IMR-90 (cell line): ENCODE measurements at regions not wholly inside any gene's neighbourhood (a gene's known extent, or its start where the extent isn't known, plus 50 kb on each side); places are given as distances from the start of the nearest gene placed in this dataset.

Source experiments
- ATAC-seq: fragments of 200-7000 bp; cut with Tn5 transposase; 2 replicates; pipeline ENCODE4 v1.9.1; 2020; ENCODE audit warnings: low read depth, mild to moderate bottlenecking, moderate library complexity
- BruUV-seq: library from RNA; stranded (reverse); fragments of 400-500 nt; replicated peaks from 2 replicates; lab custom pipeline; 2021; lab: Mats Ljungman, UMichigan
- CTCF ChIA-PET: fragments of 300-600 bp; formaldehyde crosslinking; extraction: SDS; loops from one replicate; lab custom pipeline; 2021; ENCODE audit warnings: antibody characterized with exemption; lab: Yijun Ruan, JAX
- POLR2A ChIA-PET: fragments of 300-600 bp; sonication (Branson Sonifier 250); formaldehyde crosslinking; loops from one replicate; lab custom pipeline; 2022; ENCODE audit warnings: antibody characterized with exemption; ENCODE audit not compliant: unreplicated experiment; lab: Charles Lee
- DNase-seq: peaks from one replicate; pipeline ENCODE4 v3.0.0; 2013
- H2AFZ ChIP-seq: replicated peaks from 2 replicates; pipeline ENCODE3; 2013; ENCODE audit warnings: low read length, mild to moderate bottlenecking; ENCODE audit not compliant: poor library complexity
- H2AK5ac ChIP-seq: 2 replicates; pipeline ENCODE4 v1.6.1; 2013; ENCODE audit warnings: low read depth, low read length, inconsistent platforms
- H2AK9ac ChIP-seq: replicated peaks from 2 replicates; pipeline ENCODE3; 2013; ENCODE audit warnings: mild to moderate bottlenecking, low read depth, low read length, moderate library complexity; ENCODE audit not compliant: poor library complexity
- H2BK120ac ChIP-seq: 2 replicates; pipeline ENCODE4 v1.6.1; 2013; ENCODE audit warnings: low read depth, low read length, inconsistent platforms
- H2BK15ac ChIP-seq: 3 replicates; pipeline ENCODE4 v1.6.1; 2013; ENCODE audit warnings: low read depth, low read length, inconsistent platforms
- H2BK20ac ChIP-seq: 2 replicates; pipeline ENCODE4 v1.6.1; 2013; ENCODE audit warnings: low read depth, mild to moderate bottlenecking, inconsistent platforms, low read length, moderate library complexity
- H2BK5ac ChIP-seq: 2 replicates; pipeline ENCODE4 v1.6.1; 2013; ENCODE audit warnings: mild to moderate bottlenecking, low read depth, low read length, inconsistent platforms; ENCODE audit not compliant: poor library complexity, severe bottlenecking
- H3K14ac ChIP-seq: replicated peaks from 2 replicates; pipeline ENCODE4 v1.6.1; 2013; ENCODE audit warnings: low read depth, low read length, inconsistent platforms
- H3K18ac ChIP-seq: 2 replicates; pipeline ENCODE4 v1.6.1; 2013; ENCODE audit warnings: low read depth, low read length, control low read depth
- H3K23ac ChIP-seq: 2 replicates; pipeline ENCODE4 v1.6.1; 2013; ENCODE audit warnings: low read depth, low read length, inconsistent platforms
- H3K27ac ChIP-seq: 2 replicates; pipeline ENCODE4 v1.5.1; 2013; ENCODE audit warnings: mild to moderate bottlenecking, control low read depth, low read length; ENCODE audit not compliant: insufficient read depth
- H3K27me3 ChIP-seq: 2 replicates; pipeline ENCODE4 v1.6.1; 2013; ENCODE audit warnings: low read length; ENCODE audit not compliant: control insufficient read depth, insufficient read depth
- H3K36me3 ChIP-seq: 2 replicates; pipeline ENCODE4 v1.6.1; 2013; ENCODE audit warnings: low read length, mixed read lengths; ENCODE audit not compliant: control insufficient read depth, insufficient read depth
- H3K4ac ChIP-seq: 2 replicates; pipeline ENCODE4 v1.6.1; 2013; ENCODE audit warnings: low read depth, low read length, inconsistent platforms
- H3K4me1 ChIP-seq: 2 replicates; pipeline ENCODE4 v1.6.1; 2013; ENCODE audit warnings: low read length, mixed read lengths; ENCODE audit not compliant: control insufficient read depth, insufficient read depth
- H3K4me2 ChIP-seq: 2 replicates; pipeline ENCODE4 v1.6.1; 2013; ENCODE audit warnings: low read depth, mild to moderate bottlenecking, control low read depth, low read length, moderate library complexity
- H3K4me3 ChIP-seq: 2 replicates; pipeline ENCODE4 v1.5.1; 2013; ENCODE audit warnings: low read depth, mild to moderate bottlenecking, control low read depth, low read length, moderate library complexity; ENCODE audit not compliant: insufficient read depth
- H3K56ac ChIP-seq: 2 replicates; pipeline ENCODE4 v1.6.1; 2013; ENCODE audit warnings: low read length, inconsistent platforms; ENCODE audit not compliant: insufficient read depth; ENCODE audit errors: extremely low read depth
- H3K79me1 ChIP-seq, 2 experiments: 2 replicates each; pipeline ENCODE4 v1.6.1; 2013; ENCODE audit warnings: low read length in 2 of 2, inconsistent platforms in 1 of 2, low read depth in 1 of 2
- H3K9ac ChIP-seq: 2 replicates; pipeline ENCODE4 v1.6.1; 2013; ENCODE audit warnings: low read depth, low read length, control low read depth
- H3K9me1 ChIP-seq: 2 replicates; pipeline ENCODE4 v1.6.1; 2013; ENCODE audit warnings: low read length, inconsistent platforms; ENCODE audit not compliant: insufficient read depth
- H3K9me3 ChIP-seq: 2 replicates; pipeline ENCODE4 v1.6.1; 2013; ENCODE audit warnings: low read length; ENCODE audit not compliant: control insufficient read depth, insufficient read depth
- H4K20me1 ChIP-seq: 2 replicates; pipeline ENCODE4 v1.6.1; 2013; ENCODE audit warnings: low read length, inconsistent platforms; ENCODE audit not compliant: insufficient read depth
- H4K5ac ChIP-seq: 2 replicates; pipeline ENCODE4 v1.6.1; 2013; ENCODE audit warnings: mild to moderate bottlenecking, low read depth, low read length, control low read depth
- H4K8ac ChIP-seq, 2 experiments: 2 replicates each; pipeline ENCODE4 v1.6.1; 2013; ENCODE audit warnings: low read depth in 2 of 2, low read length in 2 of 2, control low read depth in 1 of 2, inconsistent platforms in 1 of 2
- H4K91ac ChIP-seq: 2 replicates; pipeline ENCODE4 v1.6.1; 2013; ENCODE audit warnings: low read depth, low read length, inconsistent platforms; ENCODE audit not compliant: insufficient read depth
- BHLHE40 ChIP-seq: fragments of 150-350 bp; IDR thresholded peaks from 2 replicates; pipeline ENCODE4 v1.6.1; 2016; ENCODE audit warnings: mild to moderate bottlenecking, low read depth, low read length
- CEBPB ChIP-seq: IDR thresholded peaks from 2 replicates; pipeline ENCODE4 v1.6.1; 2012; ENCODE audit warnings: low read depth, low read length, improper control_type of control experiment
- CHD1 ChIP-seq: IDR thresholded peaks from 2 replicates; pipeline ENCODE4 v1.6.1; 2012; ENCODE audit warnings: low read depth, low read length, improper control_type of control experiment
- FOS ChIP-seq: fragments of 150-350 bp; IDR thresholded peaks from 2 replicates; pipeline ENCODE4 v1.6.1; 2016; ENCODE audit warnings: low read depth, low read length
- MAFK ChIP-seq: IDR thresholded peaks from 2 replicates; pipeline ENCODE4 v1.6.1; 2012; ENCODE audit warnings: low read depth, low read length, improper control_type of control experiment
- MAZ ChIP-seq: IDR thresholded peaks from 2 replicates; pipeline ENCODE4 v1.6.1; 2012; ENCODE audit warnings: low read depth, mild to moderate bottlenecking, low read length, improper control_type of control experiment, moderate library complexity, borderline replicate concordance
- MXI1 ChIP-seq: IDR thresholded peaks from 2 replicates; pipeline ENCODE4 v1.6.1; 2012; ENCODE audit warnings: low read depth, mild to moderate bottlenecking, low read length, moderate library complexity, borderline replicate concordance
- NFE2L2 ChIP-seq: fragments of 150-350 bp; IDR thresholded peaks from 2 replicates; pipeline ENCODE4 v1.6.1; 2016; ENCODE audit warnings: low read depth, mild to moderate bottlenecking, low read length
- RAD21 ChIP-seq: IDR thresholded peaks from 2 replicates; pipeline ENCODE4 v1.6.1; 2012; ENCODE audit warnings: low read length, improper control_type of control experiment
- RCOR1 ChIP-seq: IDR thresholded peaks from 2 replicates; pipeline ENCODE4 v1.6.1; 2012; ENCODE audit warnings: mild to moderate bottlenecking, low read length, improper control_type of control experiment; ENCODE audit not compliant: insufficient replicate concordance
- RFX5 ChIP-seq: IDR thresholded peaks from 2 replicates; pipeline ENCODE4 v1.8.0; 2012; ENCODE audit warnings: low read depth, mild to moderate bottlenecking, low read length, moderate library complexity
- WGBS, 2 experiments: methylation state at CpG; one replicate each; pipeline versions ENCODE4 v1.1.5 to v1.1.7; 2013; ENCODE audit warnings: missing lambda C conversion rate in 2 of 2; ENCODE audit not compliant: insufficient read length in 1 of 2; ENCODE audit errors: extremely low coverage in 2 of 2; 5-methylcytosine and 5-hydroxymethylcytosine counted together
- dilution Hi-C: fragments of 300-500 bp; cut with HindIII; formaldehyde crosslinking; loops from one replicate; pipeline ENCODE4 v1.14.3; 2018; ENCODE audit warnings: low sequenced_read_pairs; ENCODE audit not compliant: unreplicated experiment
- in situ Hi-C: fragments of 300-500 bp; cut with MboI; formaldehyde crosslinking; loops from 3 replicates; pipeline ENCODE4 v1.14.3; 2019; ENCODE audit warnings: low sequenced_read_pairs, inconsistent platforms, mixed read lengths
- intact Hi-C: fragments of 100-400 bp; cut with micrococcal nuclease; formaldehyde crosslinking; loops from 2 replicates; pipeline ENCODE4 v1.10.0; 2022
- TF ChIP-seq, protein P1 (sequence below): conservative IDR thresholded peaks from 2 replicates; pipeline ENCODE4 v1.5.1; 2012; ENCODE audit warnings: mild to moderate bottlenecking, low read depth, low read length, improper control_type of control experiment
- TF ChIP-seq, protein P2 (sequence below): fragments of 150-350 bp; IDR thresholded peaks from 2 replicates; pipeline ENCODE4 v1.6.1; 2016; ENCODE audit warnings: low read depth, mild to moderate bottlenecking, low read length, moderate library complexity, borderline replicate concordance

DNA sequence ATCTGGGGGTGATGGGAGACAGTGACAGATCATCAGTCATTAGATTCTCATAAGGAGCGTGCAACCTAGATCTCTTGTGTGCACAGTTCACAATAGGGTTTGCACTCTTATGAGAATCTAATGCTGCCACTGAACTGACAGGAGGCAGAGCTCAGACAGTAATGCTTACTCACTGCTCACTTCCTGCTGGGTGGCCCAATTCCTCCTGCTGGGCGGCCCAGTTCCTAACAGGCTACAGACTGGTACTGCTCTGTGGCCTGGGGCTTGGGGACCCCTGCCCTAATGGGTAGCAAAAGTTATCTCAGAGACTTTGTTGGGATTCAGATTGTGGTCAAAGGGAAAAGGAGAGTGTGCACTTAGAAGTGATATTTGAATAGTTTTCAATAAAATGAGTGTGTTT lies 840.1 kb upstream of the ID2 start:
- Histone ChIP-seq H3K27ac (no peak overlapping the region), H3K4me3 (no peak overlapping the region), H3K9me1 (0 out of 2 replicates have a peak, but pooled peaks cover 2% of the 10 kb centered on the region), H2BK15ac (no peak overlapping the region), H3K23ac (no peak overlapping the region), H2AK5ac (no peak overlapping the region), H2AK9ac (no peak overlapping the region), H4K8ac (0 out of 4 replicates have a peak overlapping the region, but pooled peaks of 1 of the 2 experiments have one; percentile 54), H3K18ac (0 out of 2 replicates have a peak overlapping the region, but pooled peaks have one; percentile 47), H3K4me1 (peaks cover 4% of the 10 kb centered on the region), H3K4me2 (no peak overlapping the region), H3K9me3 (no peaks in the 10 kb centered on the region), H3K4ac (0 out of 2 replicates have a peak overlapping the region, but pooled peaks have one; percentile 29), H4K91ac (no peak overlapping the region), H2BK120ac (peak overlapping the region; percentile 68), H4K20me1 (no peaks in the 10 kb centered on the region), H4K5ac (no peak overlapping the region; the same call in 1 of the 2 replicates), H2BK5ac (peak overlapping the region; percentile 62), H3K27me3 (no peaks in the 10 kb centered on the region), H3K9ac (no peak overlapping the region), H2AFZ (no peak overlapping the region), H3K79me1 (no peaks in the 10 kb centered on the region), H3K56ac (no peak overlapping the region), H3K14ac (no peak overlapping the region), H3K36me3 (no peaks in the 10 kb centered on the region), H2BK20ac (no peak overlapping the region)
- intact Hi-C loops (no loop called here), in situ Hi-C loops (loop anchor here (25.0 kb wide), 1 partner anchor 846 kb away; the partner anchor contains the start of gene ID2), dilution Hi-C loops (no loop called here)
- POLR2A ChIA-PET, result no interaction called here
- no TSS peak for BruUV-seq
- CTCF ChIA-PET, result no interaction called here
- no CpG with 5 or more reads among the region's 2 CpGs for WGBS, 2 experiments
- DNase-seq (no peak), ATAC-seq (no peak)
- no peak for TF ChIP-seq MXI1
- TF ChIP-seq NFE2L2, result no peak
- TF ChIP-seq, protein P1, sequence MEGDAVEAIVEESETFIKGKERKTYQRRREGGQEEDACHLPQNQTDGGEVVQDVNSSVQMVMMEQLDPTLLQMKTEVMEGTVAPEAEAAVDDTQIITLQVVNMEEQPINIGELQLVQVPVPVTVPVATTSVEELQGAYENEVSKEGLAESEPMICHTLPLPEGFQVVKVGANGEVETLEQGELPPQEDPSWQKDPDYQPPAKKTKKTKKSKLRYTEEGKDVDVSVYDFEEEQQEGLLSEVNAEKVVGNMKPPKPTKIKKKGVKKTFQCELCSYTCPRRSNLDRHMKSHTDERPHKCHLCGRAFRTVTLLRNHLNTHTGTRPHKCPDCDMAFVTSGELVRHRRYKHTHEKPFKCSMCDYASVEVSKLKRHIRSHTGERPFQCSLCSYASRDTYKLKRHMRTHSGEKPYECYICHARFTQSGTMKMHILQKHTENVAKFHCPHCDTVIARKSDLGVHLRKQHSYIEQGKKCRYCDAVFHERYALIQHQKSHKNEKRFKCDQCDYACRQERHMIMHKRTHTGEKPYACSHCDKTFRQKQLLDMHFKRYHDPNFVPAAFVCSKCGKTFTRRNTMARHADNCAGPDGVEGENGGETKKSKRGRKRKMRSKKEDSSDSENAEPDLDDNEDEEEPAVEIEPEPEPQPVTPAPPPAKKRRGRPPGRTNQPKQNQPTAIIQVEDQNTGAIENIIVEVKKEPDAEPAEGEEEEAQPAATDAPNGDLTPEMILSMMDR, result no peak
- no peak for TF ChIP-seq RCOR1
- no peak for TF ChIP-seq RAD21
- TF ChIP-seq FOS, result no peak
- TF ChIP-seq, protein P2, sequence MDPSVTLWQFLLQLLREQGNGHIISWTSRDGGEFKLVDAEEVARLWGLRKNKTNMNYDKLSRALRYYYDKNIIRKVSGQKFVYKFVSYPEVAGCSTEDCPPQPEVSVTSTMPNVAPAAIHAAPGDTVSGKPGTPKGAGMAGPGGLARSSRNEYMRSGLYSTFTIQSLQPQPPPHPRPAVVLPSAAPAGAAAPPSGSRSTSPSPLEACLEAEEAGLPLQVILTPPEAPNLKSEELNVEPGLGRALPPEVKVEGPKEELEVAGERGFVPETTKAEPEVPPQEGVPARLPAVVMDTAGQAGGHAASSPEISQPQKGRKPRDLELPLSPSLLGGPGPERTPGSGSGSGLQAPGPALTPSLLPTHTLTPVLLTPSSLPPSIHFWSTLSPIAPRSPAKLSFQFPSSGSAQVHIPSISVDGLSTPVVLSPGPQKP, result no peak
- TF ChIP-seq RFX5, result no peak
- no peak for TF ChIP-seq CEBPB
- TF ChIP-seq MAFK, result no peak
- no peak for TF ChIP-seq BHLHE40
- no peak for TF ChIP-seq CHD1
- TF ChIP-seq MAZ, result no peak
